GM18508 (cell line): ENCODE measurements at regions not wholly inside any gene's neighbourhood (a gene's known extent, or its start where the extent isn't known, plus 50 kb on each side); places are given as distances from the start of the nearest gene placed in this dataset.
A peak's percentile ranks its signal among the peaks of the same experiment; 100 is the strongest.

Experiments
- ATAC-seq: cut with Tn5 transposase; IDR thresholded peaks from one replicate; pipeline ENCODE4 v1.9.1; 2021; ENCODE audit warnings: moderate number of reproducible peaks; ENCODE audit not compliant: insufficient read depth, unreplicated experiment

DNA sequence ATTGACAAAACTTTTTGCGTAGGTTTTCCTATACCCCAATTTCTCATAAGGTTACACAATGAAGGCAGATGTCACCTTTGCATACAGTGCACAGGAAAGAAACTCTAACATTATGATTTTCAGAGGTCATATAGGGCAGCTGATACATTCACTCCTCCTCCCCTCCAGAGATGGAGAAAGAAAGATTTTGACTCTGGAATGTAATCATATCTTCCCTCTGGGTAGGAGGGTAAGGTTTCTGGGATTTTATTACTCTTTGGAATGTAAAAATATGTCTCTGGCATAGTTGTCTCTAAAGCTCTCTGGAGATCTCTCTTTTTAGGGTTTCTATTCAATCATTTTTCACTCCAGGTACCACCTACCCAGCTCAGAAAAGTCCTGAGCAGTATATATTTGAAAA, 398.3 kb downstream of the GPD2 start:
- ATAC-seq = no peak

DNA sequence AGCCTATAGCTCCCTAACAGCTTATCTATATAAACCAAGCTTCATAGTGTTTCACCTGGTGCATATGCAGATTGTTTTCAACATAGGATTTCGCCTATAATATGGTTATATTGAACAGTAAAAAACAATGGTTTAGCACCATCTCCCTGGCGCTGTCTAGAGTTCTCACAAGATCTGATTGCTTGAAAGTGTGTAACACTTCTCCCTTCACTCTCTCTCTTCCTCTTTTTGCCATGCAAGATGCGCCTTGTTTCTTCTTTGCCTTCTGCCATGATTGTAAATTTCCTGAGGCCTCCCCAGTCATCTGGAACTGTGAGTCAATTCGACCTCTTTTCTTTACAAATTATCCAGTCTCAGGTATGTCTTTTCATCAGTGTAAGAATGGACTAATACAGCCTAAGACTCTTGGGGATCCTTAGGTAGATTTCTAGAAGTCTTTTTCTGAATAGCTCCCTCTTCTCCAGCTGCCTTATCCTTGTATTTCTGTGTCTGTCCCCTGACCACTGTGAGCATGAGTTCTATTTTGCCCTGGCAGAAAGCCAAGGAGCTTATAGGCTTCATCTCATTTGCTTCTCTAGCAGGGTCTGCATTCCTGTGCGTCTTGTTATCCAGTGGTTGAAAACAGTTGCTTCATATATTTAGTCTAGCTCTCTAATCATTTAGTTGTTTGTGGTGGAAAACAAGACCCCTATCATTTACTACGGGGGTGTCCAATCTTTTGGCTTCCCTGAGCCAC, 401.6 kb downstream of the GPD2 start:
- ATAC-seq = no peak

DNA sequence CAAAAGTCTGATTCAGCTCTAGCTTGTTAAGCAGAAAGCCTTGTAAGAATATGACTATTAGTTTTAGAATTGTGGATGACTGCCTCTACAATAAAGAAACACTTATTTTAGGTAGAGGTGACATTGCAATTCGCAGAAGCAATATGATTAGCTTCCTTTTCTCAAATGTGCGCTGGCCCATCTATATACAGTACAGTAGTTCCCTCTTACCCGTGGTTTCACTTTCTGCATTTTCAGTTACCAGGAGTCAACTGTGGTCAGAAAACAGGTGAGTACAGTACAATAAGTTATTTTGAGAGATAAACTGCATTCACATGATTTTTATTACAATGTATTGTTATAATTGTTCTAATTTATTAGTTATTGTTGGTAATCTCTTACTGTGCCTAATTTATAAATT, 405.1 kb downstream of the GPD2 start:
- peak; percentile 50 for ATAC-seq

DNA sequence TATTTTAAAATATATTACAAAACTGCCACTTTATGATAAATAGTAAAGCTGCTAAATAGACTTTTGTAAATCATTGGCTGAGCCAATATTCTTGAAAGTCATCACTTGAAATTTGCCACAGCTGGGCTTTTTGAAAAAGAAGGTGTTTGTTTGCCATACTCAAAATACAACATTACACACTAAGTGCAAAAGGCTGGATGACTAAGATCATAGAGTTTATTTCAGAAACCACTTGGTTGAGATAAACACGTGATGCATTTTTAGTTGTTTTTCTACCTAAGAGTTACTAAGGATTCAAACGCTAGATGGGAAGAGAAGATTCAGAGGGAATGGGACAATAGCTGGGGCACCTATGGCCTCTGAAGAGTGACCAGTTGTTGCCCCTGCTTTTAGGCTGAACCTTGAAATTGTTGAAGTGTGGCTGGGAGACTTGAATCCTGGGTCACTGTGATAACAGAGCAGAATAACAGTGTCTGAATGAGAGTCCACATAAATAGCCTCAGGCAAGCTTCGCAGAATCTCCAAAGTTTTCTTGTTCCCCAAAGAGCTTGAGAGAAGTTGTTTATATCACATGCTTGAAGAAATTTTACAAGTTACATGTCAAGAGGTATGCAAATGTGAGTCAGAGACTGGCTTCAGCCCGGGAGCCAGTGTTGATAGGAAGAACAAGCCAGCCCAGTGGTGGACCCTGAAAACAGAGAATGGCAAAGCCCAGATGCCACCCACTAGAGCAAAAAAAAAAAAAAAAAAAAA, 409.8 kb downstream of the GPD2 start:
- ATAC-seq = no peak

DNA sequence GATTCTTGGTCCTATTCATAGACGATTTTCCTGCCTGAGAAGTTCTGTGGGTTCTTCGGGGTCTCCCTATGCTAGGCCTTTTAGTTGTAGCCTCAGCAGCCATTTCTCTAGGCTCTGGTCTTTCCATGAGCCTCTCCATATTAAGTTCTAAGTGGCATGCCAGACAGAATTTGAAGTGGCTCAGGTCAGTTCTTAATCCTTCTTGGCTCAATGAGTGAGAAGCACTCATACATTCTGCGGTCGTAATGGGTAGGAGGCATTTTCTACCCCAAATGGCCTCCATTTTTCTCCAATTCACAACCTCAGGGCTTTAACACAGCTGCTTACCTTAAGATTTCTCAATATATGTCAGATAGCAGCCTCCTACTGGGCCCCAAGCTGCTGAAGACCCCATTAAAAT, 405.3 kb upstream of the GALNT5 start:
- no peak for ATAC-seq

DNA sequence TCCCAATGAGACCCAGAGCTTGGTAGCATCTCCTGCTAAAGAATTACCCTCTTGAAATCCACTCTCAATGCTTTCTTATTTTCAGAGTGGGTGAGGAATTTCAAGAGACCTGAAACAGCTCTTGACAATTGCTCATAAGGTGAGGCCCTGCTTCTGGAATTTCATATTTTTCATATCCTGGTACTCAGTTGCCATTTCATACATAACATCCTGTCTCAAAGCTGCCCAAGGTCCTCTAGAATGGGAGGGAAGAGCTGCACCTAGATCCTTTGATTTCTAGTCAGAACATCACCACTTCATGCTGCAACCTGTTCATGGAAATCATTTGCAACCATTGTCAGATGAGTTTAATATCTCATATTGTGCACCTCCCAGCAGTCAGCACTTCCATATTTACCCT, 404.8 kb upstream of the GALNT5 start:
- no peak for ATAC-seq

DNA sequence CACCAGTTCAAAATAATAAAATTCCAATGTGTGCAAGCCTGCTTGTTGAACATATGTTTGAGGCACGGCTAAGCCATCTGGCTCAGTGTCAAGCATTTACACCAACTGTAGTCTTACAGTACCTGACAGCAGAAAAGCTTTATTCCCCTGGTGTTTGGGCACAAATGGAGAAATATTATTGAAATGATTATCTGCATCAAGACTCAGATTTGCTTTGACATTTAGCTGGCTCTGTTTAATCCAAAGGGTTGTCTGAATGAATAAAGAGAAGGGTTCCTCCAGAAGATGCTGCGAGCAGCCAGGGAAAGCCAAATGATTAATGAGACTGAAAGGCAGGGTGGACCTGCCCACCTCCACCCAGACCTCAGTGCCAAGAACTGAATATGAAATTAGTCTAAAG, 393.2 kb upstream of the GALNT5 start:
- no peak for ATAC-seq

DNA sequence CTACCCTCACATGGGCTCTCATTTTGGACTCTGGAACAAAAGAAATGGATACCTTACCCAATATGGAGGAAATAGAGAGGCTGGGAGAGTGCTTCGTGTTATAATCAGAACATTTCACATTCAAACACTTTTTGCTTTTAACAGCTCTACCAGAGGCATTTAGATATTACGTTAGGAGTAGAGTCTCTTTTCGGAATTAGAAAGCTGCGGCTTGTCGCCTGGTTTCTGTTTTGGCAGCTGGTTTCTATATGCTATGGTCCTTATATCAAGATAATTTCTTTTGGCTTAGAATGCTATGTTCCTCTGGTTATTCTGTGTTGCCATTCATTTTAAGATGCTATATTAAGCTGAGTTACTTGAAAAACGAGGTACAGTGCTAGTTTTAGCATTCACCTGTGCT, 392.8 kb upstream of the GALNT5 start:
- no peak for ATAC-seq

DNA sequence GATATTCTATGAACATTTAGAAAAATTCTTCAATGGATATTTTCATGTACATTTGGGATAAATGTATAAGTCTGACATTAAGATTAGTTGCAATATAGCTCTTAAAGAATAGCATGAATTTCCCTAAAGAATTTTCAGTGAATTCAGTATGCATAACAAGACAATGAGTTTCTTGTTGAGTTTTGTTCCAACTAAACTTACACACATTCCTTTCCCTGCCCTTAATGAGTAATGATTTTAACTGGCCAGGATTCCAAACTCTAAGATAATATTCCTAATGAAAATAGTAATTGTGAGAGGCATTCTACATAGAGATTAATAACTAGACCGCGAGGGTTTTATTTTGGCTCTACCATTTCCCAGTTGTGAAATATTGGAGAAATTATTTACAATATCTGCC, 390.3 kb upstream of the GALNT5 start:
- no peak for ATAC-seq

DNA sequence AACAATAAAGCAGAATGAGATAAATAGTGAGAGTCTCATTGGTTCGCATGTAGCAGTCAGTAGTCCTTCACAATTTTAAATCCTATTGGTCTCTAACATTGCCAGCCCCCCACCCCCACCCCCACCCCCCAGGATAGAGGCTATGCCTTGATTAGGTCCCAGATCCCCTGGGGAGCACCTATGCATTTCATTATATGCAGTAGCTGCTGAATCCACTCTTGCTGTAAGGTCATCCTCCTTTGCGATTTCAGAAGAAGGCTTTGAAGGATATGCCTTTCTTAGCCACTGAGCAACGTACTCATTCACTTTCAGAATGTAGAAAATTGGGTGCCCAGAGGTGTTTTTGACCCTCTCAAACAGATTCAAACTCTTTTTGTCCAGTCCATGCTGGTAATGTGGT, 382.8 kb upstream of the GALNT5 start:
- ATAC-seq = no peak

DNA sequence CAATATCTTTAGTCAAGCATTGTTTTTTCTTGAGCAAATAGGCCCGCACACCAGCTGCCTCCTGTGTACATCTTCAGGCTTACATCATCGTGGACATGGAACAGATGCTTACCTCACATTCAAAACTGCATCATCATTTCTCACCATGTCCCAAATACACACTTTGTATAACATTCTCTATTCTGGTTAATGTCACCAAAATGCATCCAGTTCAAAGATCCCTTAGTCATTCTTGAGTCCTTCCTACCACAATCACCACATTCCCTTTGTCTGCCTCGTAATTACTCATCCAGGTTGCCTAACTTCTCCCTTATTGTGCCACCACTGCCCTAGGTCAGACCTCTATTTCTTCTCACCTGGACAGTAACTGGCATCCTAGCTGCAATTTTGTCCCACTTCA, 373.7 kb upstream of the GALNT5 start:
- no peak for ATAC-seq

DNA sequence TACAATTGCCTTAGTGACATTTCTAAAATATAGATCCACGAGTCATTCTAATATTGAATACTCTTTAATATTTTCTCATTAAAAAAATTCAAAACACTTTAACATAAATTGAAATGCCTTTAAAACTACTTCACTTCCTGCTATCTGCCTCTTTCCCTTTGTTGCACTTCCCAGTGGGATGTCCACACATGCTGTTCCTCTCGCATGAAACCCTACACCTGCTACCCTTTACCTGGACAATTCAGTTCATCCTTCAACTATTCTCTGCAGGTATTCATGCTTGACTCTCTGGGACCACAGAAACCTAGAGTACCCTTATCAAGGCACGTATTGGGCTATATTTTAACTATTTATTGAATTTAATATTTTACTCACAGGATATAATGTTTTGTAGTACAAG, 373.3 kb upstream of the GALNT5 start:
- ATAC-seq = no peak

DNA sequence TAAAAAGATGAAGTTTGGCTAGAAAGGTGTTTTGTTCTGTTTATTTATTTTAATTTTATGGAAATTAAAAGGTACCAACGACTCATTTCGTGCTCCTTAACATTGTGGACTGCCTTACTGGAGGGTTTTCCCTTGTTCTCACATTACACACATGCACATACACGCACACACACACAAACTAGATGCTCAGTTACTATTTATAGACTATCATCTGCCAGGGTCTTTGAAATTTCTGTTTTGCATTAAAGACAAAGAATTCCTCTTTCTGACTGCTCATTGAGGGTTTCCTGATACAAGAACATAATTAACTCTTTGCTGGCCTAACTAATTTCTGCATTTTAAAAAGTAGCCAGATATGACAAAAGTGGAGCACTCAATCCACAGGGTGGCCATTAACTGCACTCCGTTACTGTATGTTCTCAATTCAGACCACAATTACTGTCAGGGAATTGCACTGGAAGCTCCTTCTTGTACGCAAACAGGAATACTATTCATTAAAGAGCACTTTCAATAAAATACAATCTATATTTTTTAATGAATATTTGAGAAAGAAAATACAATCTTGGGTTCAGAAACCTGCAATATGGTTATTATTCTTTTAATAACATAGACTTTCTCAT, 366.9 kb upstream of the GALNT5 start:
- no peak for ATAC-seq

DNA sequence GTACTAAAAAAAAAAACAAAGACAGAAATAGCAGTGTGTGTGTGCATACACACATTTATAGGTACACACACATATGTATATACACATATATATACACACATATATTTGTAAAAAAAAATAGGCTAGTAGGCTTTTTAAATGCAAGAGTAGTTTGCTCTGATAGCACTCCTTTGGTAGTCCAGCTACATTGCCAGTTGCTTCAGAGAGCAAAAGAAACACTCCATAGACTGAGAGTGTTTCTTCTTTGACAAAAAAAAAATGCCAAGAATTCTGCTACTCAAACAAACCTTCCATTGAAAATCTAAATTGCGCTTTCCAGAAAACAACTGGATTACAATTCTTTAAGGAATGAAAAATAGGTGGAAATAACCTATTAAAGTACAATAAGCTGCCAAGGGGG, 365.9 kb upstream of the GALNT5 start:
- ATAC-seq = no peak

DNA sequence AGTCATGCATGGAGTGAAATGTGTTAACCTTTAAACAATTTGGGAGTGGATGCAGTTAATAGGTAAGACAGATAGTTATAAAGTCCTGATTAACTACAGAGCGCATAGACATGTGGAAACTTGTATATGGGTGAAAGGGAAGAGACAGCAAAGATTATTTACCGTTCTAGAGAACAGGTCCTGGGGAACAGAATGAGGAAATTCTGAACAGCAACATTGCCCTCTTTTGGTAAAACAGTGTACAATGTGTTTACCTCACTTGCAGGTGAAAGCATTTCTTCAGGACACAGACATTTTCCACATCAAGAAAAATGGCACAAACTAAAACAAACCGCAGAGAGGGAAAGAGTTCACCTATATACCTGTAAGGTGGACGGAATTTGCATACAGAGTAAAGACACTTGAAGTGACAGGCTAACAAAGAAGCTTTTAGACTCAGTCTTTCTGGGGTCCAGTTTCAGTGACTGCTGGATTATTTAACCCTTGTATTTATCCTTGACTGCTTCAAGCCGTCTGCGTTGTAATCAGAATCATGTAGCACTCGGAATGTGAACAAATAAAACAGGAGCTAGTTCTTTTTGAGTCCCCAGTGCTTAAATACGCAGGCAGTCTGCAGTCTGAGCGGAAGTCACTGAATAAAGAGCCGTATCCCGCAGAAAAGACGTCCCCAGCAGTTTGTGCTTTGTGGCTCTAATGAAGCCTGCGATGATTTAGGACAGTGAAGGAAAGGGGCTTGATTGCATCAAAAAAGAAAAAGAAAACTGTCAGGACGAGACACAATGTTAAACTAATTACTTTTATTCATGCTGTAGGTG, 364.8 kb upstream of the GALNT5 start:
- ATAC-seq = peak; percentile 30

DNA sequence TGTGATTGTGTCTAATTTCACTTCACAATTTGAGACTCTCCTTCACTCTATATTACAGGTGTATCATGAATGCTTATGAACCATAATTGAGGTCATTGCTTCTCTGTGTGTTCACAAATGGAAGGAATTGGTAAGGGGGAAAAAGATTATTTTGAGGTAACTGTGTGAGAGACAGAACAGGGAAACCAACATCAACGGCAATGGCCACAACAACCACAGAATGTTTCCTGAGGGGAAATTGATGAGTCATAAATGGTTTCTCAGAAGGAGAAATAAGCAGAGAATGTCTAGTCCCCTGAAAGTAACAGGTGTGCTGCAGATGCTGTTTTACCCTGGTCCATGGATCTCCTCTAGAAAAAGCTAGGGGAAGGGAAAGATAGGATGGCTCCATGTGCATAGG, 361.2 kb upstream of the GALNT5 start:
- ATAC-seq = peak; percentile 99

DNA sequence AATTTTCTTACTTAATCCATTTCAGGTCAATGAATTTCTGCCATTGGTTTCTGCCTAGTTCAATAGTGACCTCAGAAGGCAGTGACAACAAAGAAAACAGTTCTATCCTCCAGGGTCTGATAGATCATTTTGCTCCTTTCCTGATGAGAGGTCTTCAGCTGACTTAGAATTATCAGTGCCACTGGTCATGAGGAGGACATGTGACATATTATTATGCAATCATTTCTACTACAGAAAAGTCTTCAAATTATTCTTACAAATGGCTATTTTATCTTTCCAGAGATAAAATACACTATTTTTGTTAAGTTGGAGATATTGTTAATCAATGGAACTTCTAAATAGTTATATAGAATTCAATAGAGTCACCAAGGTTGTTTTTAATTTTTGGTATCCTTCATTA, 360.0 kb upstream of the GALNT5 start:
- no peak for ATAC-seq

DNA sequence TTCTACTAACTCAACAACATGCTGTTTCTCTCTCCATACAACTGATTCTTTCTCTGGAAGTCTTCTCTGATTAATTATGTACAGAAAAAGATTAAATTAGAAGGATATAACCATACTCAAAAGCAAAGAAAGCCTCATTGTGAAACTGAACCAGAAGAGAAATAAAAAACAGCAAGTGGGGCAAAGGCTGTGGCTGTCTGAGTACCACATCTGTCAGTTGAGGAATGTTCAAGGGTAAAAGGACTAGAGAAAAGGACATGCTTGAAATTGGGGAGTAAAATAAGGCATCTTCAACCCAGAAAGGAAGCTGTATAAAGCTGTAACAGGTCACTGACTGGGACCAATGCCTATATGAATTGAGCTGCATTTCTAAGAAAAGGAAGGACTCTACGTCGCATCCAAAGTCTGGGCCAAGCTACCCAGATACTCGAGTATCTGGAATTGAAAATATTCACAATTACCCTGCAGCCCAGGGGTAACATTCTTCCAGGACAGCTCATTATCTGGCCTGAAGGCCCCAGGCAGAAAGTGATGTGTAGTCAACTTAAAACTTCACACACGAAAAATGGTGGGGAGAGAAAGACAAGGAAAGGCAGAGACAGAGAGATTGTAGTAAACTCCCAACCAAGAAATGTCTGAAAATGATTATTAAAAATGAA, 356.0 kb upstream of the GALNT5 start:
- no peak for ATAC-seq

DNA sequence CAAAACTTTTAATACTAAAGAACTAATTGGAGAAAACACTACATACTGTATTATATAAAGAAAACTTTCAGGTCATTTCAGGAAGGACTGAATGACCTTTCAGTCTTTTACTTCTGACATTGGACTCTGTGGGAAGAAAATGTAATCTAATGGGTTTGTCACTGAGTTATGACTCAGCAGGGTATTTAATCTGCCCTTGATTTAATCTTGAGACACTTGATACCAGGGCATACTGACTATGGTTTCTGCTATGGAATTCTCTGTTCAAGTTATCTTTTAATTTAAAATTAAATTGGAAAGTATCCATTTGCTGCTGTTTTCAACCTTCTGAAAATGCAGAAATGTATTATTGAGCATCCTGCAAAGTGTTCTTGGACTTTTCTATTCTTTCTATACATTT, 354.2 kb upstream of the GALNT5 start:
- ATAC-seq = no peak

DNA sequence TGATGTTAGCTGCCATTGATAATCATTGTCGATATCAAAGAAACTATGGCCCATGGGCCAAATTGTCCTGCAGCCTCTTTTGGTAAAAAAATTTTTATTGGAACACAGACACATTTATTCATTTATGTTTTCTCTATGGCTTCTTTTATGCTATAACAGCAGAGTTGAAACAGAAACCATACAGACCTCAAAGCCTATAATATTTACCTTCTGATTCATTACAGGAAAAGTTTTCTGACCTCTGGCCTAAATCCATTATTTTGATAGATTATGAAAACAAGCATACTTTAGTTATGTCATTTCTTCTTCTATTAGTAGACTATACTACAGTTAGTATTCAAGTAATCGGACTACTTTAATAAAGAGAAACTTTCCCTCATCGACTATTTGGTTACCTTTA, 349.7 kb upstream of the GALNT5 start:
- peak; percentile 75 for ATAC-seq
